CD4-positive, alpha-beta T cell (primary cell): ENCODE measurements at regions not wholly inside any gene's neighbourhood (a gene's known extent, or its start where the extent isn't known, plus 50 kb on each side); places are given as distances from the start of the nearest gene placed in this dataset.

ENCODE experiments used
- ATAC-seq: fragments of 200-7000 bp; cut with Tn5 transposase; one replicate; pipeline ENCODE4 v1.10.0; 2022; ENCODE audit warnings: mild to moderate bottlenecking; ENCODE audit not compliant: poor library complexity
- CTCF ChIA-PET: fragments of 350-600 bp; sonication (Branson Sonifier 250); formaldehyde crosslinking; loops from one replicate; lab custom pipeline; 2021; ENCODE audit warnings: antibody characterized with exemption, inconsistent platforms; lab: Charles Lee
- POLR2A ChIA-PET: fragments of 350-600 bp; sonication (Branson Sonifier 250); formaldehyde crosslinking; loops from one replicate; lab custom pipeline; 2021; ENCODE audit warnings: antibody characterized with exemption, inconsistent platforms; lab: Charles Lee
- DNase-seq, 14 experiments: peaks; one replicate each; pipeline ENCODE4 v3.0.0-alpha.2; 2013 to 2020; ENCODE audit warnings: mixed read lengths in 2 of 14
- H3K27ac ChIP-seq, 2 donors: one replicate each; pipeline versions ENCODE4 v1.5.1 to v1.7.0; 2013; ENCODE audit warnings: low read length in 2 of 2, low read depth in 1 of 2, mild to moderate bottlenecking in 1 of 2
- H3K27me3 ChIP-seq, 2 experiments: 1 replicate in 1 of 2; 2 replicates in 1 of 2; pipeline versions ENCODE4 v1.6.1 to v1.7.0; 2013; ENCODE audit warnings: low read length in 2 of 2, control low read depth in 1 of 2, mild to moderate bottlenecking in 1 of 2, moderate library complexity in 1 of 2; ENCODE audit not compliant: insufficient read depth in 2 of 2, control insufficient read depth in 1 of 2
- H3K36me3 ChIP-seq: one replicate; pipeline ENCODE4 v1.6.1; 2013; ENCODE audit warnings: low read length, control low read depth; ENCODE audit not compliant: insufficient read depth
- H3K4me1 ChIP-seq: one replicate; pipeline ENCODE4 v1.6.1; 2013; ENCODE audit warnings: low read length, control low read depth; ENCODE audit not compliant: insufficient read depth
- H3K4me3 ChIP-seq: one replicate; pipeline ENCODE4 v1.5.1; 2013; ENCODE audit warnings: mild to moderate bottlenecking, low read length, moderate library complexity
- H3K9me3 ChIP-seq, 2 experiments: 1 replicate in 1 of 2; 2 replicates in 1 of 2; pipeline versions ENCODE4 v1.6.1 to v1.7.0; 2013; ENCODE audit warnings: low read length in 2 of 2, mild to moderate bottlenecking in 2 of 2, control low read depth in 1 of 2, moderate library complexity in 1 of 2; ENCODE audit not compliant: control insufficient read depth in 1 of 2, insufficient read depth in 1 of 2
- H3K27ac Mint-ChIP-seq: one replicate; pipeline ENCODE4 v1.8.0; 2020; ENCODE audit warnings: mixed read lengths
- H3K27me3 Mint-ChIP-seq: one replicate; pipeline ENCODE4 v1.8.0; 2021; ENCODE audit warnings: mixed read lengths
- H3K36me3 Mint-ChIP-seq: one replicate; pipeline ENCODE4 v1.8.0; 2021; ENCODE audit warnings: low read depth, mixed read lengths
- H3K4me1 Mint-ChIP-seq: one replicate; pipeline ENCODE4 v1.8.0; 2021; ENCODE audit warnings: low read depth, mixed read lengths
- H3K4me3 Mint-ChIP-seq: one replicate; pipeline ENCODE4 v1.8.0; 2020; ENCODE audit warnings: mild to moderate bottlenecking, mixed read lengths
- H3K9me3 Mint-ChIP-seq: one replicate; pipeline ENCODE4 v1.8.0; 2020; ENCODE audit warnings: mixed read lengths
- intact Hi-C, 2 experiments: fragments of 100-400 bp; cut with DNase I in 1 of 2; cut with micrococcal nuclease in 1 of 2; formaldehyde crosslinking; loops; one replicate each; pipeline versions ENCODE4 v1.15.1 to v1.9.0; 2023 to 2025; cut with DNase I, micrococcal nuclease
- TF ChIP-seq, protein P1 (sequence below): fragments of 200-600 bp; IDR thresholded peaks from one replicate; pipeline ENCODE4 v1.8.0; 2022; ENCODE audit warnings: antibody characterized with exemption, mild to moderate bottlenecking

DNA sequence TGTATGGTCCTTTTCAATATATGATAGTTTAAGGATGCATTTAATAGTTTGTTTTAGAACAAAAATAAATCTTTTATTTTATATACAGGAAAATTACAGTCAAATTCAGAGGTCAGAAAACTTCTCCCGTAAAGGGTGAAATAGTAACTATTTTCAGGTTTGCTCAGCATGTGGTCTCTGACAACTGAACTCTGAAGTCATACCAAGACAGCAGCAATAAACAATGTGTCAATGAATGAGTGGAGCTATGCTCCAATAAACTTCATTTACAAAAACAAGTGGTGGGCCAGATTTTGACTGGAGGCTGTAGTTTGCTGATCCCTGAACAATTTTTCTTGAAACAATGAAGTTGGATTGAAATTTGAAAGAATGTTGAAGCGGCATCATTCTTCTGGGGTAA is 123.6 kb downstream of the ZNF248 start:
- Mint-ChIP-seq H3K4me1 (no peaks in the 10 kb centered on the region), H3K4me3 (no peak overlapping the region), H3K36me3 (no peaks in the 10 kb centered on the region), H3K9me3 (peaks cover 5% of the 10 kb centered on the region), H3K27ac (no peak overlapping the region), H3K27me3 (no peaks in the 10 kb centered on the region)
- ATAC-seq, result no peak
- intact Hi-C loops, result no loop called here
- no peak for DNase-seq
- no peaks in the 10 kb centered on the region for H3K36me3 ChIP-seq
- ChIA-PET CTCF (no interaction called here), POLR2A (no interaction called here)
- TF ChIP-seq, protein P1, sequence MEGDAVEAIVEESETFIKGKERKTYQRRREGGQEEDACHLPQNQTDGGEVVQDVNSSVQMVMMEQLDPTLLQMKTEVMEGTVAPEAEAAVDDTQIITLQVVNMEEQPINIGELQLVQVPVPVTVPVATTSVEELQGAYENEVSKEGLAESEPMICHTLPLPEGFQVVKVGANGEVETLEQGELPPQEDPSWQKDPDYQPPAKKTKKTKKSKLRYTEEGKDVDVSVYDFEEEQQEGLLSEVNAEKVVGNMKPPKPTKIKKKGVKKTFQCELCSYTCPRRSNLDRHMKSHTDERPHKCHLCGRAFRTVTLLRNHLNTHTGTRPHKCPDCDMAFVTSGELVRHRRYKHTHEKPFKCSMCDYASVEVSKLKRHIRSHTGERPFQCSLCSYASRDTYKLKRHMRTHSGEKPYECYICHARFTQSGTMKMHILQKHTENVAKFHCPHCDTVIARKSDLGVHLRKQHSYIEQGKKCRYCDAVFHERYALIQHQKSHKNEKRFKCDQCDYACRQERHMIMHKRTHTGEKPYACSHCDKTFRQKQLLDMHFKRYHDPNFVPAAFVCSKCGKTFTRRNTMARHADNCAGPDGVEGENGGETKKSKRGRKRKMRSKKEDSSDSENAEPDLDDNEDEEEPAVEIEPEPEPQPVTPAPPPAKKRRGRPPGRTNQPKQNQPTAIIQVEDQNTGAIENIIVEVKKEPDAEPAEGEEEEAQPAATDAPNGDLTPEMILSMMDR, result no peak
- H3K9me3 ChIP-seq, result peaks cover 0 to 28% of the 10 kb centered on the region in 2 experiments
- H3K27me3 ChIP-seq, result no peaks in the 10 kb centered on the region
- H3K4me3 ChIP-seq, result no peak overlapping the region
- H3K27ac ChIP-seq, result no peak overlapping the region
- no peaks in the 10 kb centered on the region for H3K4me1 ChIP-seq

DNA sequence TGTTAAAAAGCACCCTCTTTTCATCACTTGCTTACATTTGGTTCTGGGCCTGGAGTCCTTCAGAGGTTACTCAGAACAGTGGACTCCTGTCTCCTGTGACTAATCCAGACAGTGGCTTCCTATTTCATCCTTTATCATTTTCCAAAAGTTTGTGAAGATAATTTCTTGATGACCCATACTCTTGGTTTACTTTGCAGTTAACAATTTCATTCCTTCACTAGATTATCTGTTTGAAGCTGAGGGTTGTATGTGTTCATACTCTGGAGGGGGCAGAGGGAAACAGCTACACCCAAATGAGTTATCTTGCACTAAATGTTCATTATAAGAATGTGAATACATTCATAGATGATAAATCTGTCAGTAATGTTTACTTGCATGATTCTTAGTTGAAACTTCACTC is 124.7 kb downstream of the ZNF248 start:
- Histone ChIP-seq H3K36me3 (no peaks in the 10 kb centered on the region), H3K4me1 (no peaks in the 10 kb centered on the region), H3K27me3 (no peaks in the 10 kb centered on the region), H3K4me3 (no peak overlapping the region), H3K27ac (no peak overlapping the region), H3K9me3 (peaks cover 0 to 31% of the 10 kb centered on the region in 2 experiments)
- TF ChIP-seq, protein P1, result no peak
- Mint-ChIP-seq H3K4me3 (no peak overlapping the region), H3K36me3 (no peaks in the 10 kb centered on the region), H3K27ac (no peak overlapping the region), H3K4me1 (no peaks in the 10 kb centered on the region), H3K27me3 (no peaks in the 10 kb centered on the region), H3K9me3 (peaks cover 5% of the 10 kb centered on the region)
- intact Hi-C loops, result no loop called here
- POLR2A ChIA-PET, result no interaction called here
- no peak for DNase-seq
- CTCF ChIA-PET, result no interaction called here
- ATAC-seq, result no peak

DNA sequence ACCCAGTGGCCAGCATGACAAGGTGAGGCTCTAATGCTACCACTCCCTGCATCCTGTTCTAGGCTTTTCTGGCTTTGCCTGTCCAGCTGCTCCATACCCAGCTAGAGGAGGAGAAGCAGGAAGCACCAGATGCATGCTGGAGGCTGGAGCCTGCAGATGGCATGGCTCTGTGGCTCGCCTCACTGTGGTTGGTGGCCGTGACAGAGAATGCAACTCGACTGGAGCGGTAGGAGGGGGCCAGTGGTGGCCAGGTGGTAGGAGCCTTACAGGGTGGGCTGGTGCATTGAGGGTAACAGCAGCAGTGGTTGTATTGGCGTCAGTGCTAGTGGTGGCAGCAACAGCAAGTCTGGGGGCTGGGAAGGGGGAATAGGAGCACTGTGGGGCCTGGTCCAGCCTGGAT is 128.6 kb downstream of the ZNF248 start:
- Histone ChIP-seq H3K4me1 (no peaks in the 10 kb centered on the region), H3K36me3 (no peaks in the 10 kb centered on the region), H3K4me3 (no peak overlapping the region), H3K27me3 (no peaks in the 10 kb centered on the region), H3K9me3 (peaks cover 0 to 29% of the 10 kb centered on the region in 2 experiments), H3K27ac (no peak overlapping the region)
- no peak overlapping the region for H3K27ac Mint-ChIP-seq
- no peaks in the 10 kb centered on the region for H3K36me3 Mint-ChIP-seq
- ATAC-seq (no peak), DNase-seq (no peak)
- intact Hi-C loops, result no loop called here
- POLR2A ChIA-PET, result no interaction called here
- CTCF ChIA-PET, result no interaction called here
- no peaks in the 10 kb centered on the region for H3K4me1 Mint-ChIP-seq
- H3K4me3 Mint-ChIP-seq, result no peak overlapping the region
- H3K27me3 Mint-ChIP-seq, result no peaks in the 10 kb centered on the region
- H3K9me3 Mint-ChIP-seq, result peaks cover 5% of the 10 kb centered on the region
- TF ChIP-seq, protein P1, result no peak
